Stimulated activated CD8-positive, alpha-beta memory T cell treated with anti-CD3 and anti-CD28 coated beads, Interleukin-4, amount 100 ng/mL, for 4 hours (primary cell): ENCODE measurements at regions not wholly inside any gene's neighbourhood (a gene's known extent, or its start where the extent isn't known, plus 50 kb on each side); places are given as distances from the start of the nearest gene placed in this dataset.

ENCODE experiments used
- DNase-seq, 2 donors: peaks; one replicate each; pipeline ENCODE4 v3.0.0-alpha.2; 2020; ENCODE audit warnings: low read depth in 2 of 2, low spot score in 1 of 2

DNA sequence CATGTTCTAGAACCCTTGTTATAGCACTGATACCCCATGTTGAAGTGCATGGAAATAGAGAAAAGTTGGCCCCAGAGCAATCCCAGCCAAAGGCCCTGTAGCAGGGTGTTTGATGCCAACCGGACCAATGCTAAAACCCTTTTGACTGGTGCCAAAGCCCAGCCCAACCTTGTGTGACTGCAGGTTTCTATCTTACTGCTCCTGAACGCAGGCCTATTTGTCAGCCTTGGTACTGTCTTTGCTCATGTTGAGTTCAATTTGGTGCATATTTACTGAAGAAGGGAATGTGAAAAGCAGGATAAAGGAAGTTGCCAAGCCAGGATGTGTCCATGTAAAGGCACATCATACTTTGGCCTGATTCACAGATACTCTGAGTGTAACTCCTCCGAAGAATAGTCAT is 51.7 kb upstream of the NFASC start:
- no peak for DNase-seq

DNA sequence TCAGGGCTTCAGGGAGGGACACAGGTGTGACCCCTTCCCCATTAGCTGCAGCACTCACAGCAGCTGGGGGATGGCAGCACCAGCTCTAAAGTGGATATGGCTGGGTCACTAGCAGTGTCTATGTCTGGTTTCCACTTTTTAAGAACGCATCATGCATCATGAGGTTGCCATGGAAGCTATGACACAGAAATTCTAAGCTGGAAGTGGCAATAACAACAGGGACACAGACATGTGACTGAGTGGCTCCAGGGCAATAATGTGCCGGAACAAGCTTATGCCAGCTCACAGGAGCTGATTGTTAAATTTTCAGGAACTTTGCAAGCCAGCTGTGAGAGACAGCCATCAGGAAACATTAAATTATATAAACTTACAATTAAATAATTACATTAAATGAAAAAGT is 51.2 kb upstream of the NFASC start:
- DNase-seq: no peak
